Stomach (tissue), 4 donors: ENCODE measurements at regions not wholly inside any gene's neighbourhood (a gene's known extent, or its start where the extent isn't known, plus 50 kb on each side); places are given as distances from the start of the nearest gene placed in this dataset.

Source experiments
- EP300 ChIP-seq: sonication (generic); formaldehyde crosslinking; IDR thresholded peaks from one replicate; pipeline ENCODE4 v1.6.1; 2017; ENCODE audit warnings: antibody characterized with exemption
- POLR2A ChIP-seq, 4 donors: fragments of 450-650 bp; IDR thresholded peaks; one replicate each; pipeline ENCODE4 v1.6.1; 2016; ENCODE audit warnings: antibody characterized with exemption in 4 of 4, control low read depth in 2 of 4, mild to moderate bottlenecking in 1 of 4, moderate library complexity in 1 of 4
- POLR2AphosphoS5 ChIP-seq, 3 donors: sonication (generic); formaldehyde crosslinking; IDR thresholded peaks; one replicate each; pipeline ENCODE4 v1.6.1; 2016; ENCODE audit warnings: antibody characterized with exemption in 3 of 3
- TF ChIP-seq, protein P1 (sequence below), 7 experiments: fragments of 450-650 bp in 4 of 7; fragments of 200-600 bp in 3 of 7; sonication (generic) in 3 of 7; IDR thresholded peaks; one replicate each; pipeline ENCODE4 v1.5.1; 2016 to 2019; ENCODE audit warnings: antibody characterized with exemption in 7 of 7, control low read depth in 2 of 7, mild to moderate bottlenecking in 1 of 7

DNA sequence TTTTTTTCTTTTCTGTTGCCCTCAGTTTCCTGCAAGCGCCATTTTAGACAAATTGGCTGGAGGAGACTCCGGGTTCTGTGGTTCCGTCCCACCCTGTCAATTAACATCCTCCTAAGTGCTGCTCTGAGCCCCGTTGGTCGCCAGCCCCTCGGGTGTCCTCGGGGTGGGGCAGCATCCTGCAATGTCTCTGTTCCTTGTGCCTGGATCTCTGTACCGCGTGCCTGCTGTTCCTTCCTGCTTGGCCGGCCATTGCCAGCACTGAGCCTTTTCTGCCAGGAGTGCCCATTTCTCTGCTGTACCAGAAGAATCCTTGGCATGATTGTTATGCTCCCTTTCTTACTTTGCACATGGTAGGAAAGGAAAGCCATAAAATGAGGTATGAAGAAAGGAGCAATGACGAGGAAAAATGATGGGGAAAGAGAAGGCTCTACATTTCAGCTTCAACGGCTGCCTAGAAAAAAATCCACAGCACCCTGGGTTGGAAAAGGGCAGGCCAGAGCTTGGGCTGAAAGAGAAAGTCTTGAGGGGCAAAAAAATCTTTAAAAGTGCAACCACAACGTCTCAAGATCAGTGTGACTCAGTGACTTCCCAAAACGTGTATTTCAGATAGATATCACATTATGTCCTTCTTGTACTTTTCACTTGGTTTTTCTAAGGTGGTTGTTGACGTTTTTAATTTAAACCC is 256.7 kb downstream of the CLIC5 start:
- TF ChIP-seq, protein P1, sequence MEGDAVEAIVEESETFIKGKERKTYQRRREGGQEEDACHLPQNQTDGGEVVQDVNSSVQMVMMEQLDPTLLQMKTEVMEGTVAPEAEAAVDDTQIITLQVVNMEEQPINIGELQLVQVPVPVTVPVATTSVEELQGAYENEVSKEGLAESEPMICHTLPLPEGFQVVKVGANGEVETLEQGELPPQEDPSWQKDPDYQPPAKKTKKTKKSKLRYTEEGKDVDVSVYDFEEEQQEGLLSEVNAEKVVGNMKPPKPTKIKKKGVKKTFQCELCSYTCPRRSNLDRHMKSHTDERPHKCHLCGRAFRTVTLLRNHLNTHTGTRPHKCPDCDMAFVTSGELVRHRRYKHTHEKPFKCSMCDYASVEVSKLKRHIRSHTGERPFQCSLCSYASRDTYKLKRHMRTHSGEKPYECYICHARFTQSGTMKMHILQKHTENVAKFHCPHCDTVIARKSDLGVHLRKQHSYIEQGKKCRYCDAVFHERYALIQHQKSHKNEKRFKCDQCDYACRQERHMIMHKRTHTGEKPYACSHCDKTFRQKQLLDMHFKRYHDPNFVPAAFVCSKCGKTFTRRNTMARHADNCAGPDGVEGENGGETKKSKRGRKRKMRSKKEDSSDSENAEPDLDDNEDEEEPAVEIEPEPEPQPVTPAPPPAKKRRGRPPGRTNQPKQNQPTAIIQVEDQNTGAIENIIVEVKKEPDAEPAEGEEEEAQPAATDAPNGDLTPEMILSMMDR (IDR thresholded peaks at IDR 0.05): no peak
- TF ChIP-seq POLR2A (IDR thresholded peaks at IDR 0.05): no peak
- no peak for TF ChIP-seq EP300
- TF ChIP-seq POLR2AphosphoS5 (IDR thresholded peaks at IDR 0.05): no peak
